Head of caudate nucleus (tissue), 42 donors: ENCODE measurements at regions not wholly inside any gene's neighbourhood (a gene's known extent, or its start where the extent isn't known, plus 50 kb on each side); places are given as distances from the start of the nearest gene placed in this dataset.
A peak's percentile ranks its signal among the peaks of the same experiment; 100 is the strongest.

Experiments used
- DNase-seq, 42 donors: peaks; one replicate each; pipeline versions ENCODE4 v3.0.0 to v3.0.0-alpha.2; 2020 to 2021; ENCODE audit warnings: mixed read lengths in 7 of 42
- intact Hi-C: fragments of 100-400 bp; cut with DNase I; formaldehyde crosslinking; loops from one replicate; pipeline ENCODE4 v1.15.0; 2022

DNA sequence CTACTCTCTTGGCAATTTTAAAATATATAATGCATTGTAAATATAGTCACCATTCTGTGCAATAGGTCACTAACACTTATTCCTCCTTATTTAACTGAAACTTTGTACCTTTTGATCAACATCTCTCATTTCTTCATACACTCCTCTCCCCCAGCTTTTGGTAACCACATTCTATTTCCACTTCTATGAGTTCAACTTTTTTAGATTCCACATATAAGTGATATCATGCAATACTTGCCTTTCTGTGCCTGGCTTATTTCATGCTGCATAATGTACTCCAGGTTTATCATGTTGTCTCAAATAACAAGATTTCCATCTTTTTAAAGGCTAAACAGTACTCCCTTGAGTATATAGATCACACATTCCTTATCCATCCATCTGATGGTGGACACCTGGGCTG, 188.8 kb downstream of the NXNL2 start:
- intact Hi-C loops = no loop called here
- no peak for DNase-seq

- intact Hi-C loops = no loop called here
- DNase-seq = no peak
Measured at GRCh38 chr9:88724331-88724730, 189.4 kb downstream of the NXNL2 start.

DNA sequence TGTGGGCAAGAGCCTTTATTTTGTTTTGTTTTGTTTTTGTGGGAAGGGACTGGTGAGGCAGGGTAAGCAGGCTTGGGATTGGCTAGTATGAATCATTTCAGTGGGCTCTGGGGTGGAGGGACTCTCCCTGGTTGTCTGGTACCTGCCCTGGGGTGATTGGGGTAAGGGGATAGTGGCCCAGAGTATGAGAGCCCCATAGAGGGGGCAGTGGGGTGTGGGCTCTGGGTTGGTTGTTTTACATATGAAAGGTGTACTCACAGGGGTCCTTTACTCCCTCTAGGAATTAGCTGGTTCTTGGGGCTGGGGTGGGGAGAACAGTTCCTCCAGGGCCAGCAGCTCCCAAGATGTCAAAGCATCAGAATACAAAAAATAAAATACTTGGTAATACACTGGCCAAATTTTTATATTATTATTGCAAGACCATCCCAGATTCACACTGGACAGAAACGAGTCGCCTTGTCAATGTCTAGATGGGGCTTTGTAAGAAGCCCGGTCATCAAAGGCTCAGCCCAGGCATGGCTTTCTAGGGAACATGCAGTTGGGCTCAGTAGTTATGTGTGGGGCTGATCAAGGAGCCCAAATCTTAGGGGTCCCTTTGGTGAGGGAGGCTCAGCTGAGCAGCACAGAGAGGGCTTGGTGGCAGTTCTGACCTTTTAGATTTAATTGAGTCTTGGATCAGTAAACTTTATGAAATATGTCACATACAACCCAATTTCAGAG, 190.5 kb downstream of the NXNL2 start:
- no peak for DNase-seq
- intact Hi-C loops = no loop called here

GRCh38 chr9:88726803-88727202, 191.8 kb downstream of the NXNL2 start:
- intact Hi-C loops = no loop called here
- no peak for DNase-seq

DNA sequence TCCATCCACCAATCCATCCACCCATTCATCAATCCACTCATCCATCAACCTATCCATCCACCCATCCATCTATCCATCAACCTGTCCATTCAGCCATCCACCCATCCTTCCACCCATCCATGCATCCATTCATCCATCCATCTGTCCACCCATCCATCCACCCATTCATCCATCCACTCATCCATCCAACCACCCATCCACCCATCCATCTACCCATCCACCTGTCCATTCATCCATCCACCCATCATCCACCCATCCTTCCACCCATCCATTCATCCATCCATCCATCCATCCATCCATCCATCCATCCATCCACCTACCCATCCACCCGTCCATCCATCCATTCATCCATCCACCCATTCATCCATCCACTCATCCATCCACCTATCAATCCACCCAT, 195.8 kb downstream of the NXNL2 start:
- DNase-seq = no peak
- intact Hi-C loops = no loop called here

DNA sequence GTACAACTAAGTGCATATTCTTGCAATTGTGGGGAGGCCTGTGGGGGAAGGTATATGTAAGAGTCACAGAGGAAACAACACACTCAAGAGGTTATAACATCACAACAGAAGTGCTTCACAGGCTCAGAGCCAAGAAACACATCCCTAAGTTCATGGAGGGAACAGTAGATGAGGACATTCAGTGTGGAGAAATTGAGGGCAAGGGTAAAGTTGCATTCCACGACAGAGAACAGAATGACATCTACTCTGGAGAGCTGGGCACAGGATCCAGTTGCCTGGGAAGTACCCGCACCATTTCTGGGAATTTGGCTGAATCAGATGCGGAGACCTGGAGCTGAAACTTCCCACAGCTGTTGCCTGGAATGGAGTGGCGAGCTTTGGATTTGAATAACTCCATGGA, 197.2 kb downstream of the NXNL2 start:
- DNase-seq = peak in 10 of 42 donors; percentile 11 to 58 (median 28)
- intact Hi-C loops = no loop called here

DNA sequence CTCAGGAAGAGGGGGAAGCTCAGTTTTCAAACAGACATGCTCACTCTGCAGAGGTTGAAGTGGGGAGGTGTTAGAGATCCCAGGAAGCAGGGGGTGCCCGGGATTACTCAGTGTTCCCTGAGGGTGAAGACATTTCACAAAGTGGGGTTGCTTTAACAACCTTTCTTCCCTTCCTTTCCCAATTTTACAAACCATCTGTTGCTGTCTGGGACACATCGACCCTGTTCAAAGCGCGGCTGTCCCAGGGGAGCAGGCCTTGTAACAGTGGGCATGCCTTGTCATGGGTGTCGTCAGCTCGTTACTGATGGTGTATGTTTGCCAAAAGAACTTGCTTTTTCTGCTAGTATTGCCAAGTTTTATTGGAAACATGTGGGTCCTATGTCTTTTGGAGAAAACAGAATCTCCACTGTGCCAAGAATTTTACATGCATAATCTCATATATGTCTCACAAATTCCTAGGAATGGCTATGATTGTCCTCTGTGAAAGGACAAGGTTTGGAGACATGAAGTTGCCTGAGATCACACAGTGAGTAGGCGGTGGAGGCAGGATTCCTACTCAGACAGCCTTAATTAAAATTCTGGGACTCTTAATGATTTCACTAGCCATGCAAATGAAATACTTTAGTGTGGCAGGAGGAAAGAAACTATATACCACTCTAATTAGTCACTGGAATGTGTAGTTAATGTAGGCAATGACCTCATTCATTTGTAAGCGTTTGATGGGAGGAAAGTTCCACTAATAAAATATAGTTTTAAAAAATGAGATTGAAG, 198.9 kb downstream of the NXNL2 start:
- DNase-seq = peak in 1 of 42 donors; percentile 20
- intact Hi-C loops = no loop called here

- no peak for DNase-seq
- intact Hi-C loops = no loop called here
Measured at GRCh38 chr9:88734527-88734926, 199.5 kb downstream of the NXNL2 start.

DNA sequence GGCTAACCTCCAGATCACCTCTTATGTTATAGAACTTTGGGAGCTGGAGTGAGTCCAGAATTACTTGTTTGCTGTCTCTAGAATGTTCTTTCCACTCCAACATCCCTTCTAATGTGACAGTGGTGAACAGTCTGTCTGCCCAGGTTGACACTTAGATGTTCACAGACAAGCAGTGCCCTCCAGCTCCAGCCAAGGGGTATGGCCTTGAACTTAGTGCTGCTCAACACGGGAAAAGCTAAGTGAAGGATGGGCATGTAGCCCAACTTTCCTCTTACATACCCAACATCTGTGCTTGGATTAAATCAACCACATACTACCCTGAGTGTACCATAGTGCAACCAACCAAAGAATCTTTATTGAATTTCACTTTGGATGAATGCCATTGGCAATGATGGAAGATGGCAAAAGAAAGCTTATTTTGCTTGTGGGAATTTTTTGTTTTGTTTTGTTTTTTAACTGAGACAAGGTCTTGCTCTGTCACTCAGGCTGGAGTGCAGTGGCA, 201.2 kb downstream of the NXNL2 start:
- DNase-seq = no peak
- intact Hi-C loops = no loop called here

GRCh38 chr9:88737031-88737430, 202.1 kb downstream of the NXNL2 start:
- intact Hi-C loops = no loop called here
- DNase-seq = no peak

DNA sequence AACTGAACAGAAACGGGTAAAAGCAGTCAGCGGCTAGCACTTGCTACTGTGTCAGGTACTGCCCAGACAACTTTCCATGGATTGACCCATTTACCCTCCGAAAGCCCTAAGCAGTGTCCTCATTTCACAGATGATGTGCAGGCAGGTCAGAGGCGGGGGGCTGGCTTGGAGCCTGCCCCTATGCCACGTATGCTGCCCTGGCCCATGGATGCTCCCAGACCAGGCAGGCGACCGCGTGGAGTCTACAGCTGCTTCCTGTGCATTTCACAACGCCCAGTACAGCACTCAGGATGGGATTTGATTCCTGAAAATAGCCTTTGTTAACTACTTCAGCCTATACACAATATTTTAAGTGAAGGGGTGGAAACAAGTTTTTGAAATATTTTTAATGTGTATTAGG, 202.9 kb downstream of the NXNL2 start:
- DNase-seq = no peak
- intact Hi-C loops = no loop called here

DNA sequence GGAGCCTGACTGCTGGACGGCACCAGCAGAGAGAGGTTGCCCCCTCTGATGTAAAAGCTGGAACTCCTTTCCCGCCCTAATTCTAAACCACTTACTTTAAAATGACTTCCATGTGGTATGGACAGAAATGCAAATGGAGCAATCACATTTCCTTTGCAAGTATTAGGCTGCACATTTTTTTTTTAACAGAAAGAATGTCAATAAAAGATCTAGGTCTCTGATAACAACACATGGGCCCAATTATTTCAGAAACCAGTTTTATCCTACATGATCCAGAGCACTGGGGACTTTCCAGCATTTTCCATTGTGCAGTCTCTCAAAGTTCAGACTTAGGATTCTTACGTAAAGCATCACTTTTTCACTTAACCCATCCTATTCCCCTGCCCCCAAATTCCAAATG, 203.7 kb downstream of the NXNL2 start:
- no peak for DNase-seq
- intact Hi-C loops = no loop called here

DNA sequence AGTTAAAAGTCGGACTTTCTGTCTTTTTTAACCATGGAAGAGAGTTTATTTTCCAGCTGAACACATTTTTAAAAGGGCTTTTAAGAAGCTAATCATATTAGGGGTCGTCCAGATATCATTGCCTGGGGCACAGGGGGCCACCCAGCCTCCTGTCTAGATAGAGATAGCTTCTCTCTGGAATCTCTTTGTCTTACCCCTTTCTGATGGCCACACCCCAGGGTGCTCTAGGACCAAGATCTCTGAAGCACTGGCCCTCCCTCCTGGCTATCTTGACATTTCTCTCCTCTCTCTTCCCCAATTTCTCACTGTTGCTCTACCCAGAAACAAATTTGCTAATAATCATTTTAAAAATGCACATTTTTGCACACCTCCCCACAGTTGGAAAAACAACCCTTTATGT, 204.4 kb downstream of the NXNL2 start:
- intact Hi-C loops = no loop called here

GRCh38 chr9:88740844-88741243, 205.9 kb downstream of the NXNL2 start:
- intact Hi-C loops = no loop called here
- DNase-seq = no peak

More for the DNA sequence above, 204.4 kb downstream of the NXNL2 start:
- DNase-seq = no peak

DNA sequence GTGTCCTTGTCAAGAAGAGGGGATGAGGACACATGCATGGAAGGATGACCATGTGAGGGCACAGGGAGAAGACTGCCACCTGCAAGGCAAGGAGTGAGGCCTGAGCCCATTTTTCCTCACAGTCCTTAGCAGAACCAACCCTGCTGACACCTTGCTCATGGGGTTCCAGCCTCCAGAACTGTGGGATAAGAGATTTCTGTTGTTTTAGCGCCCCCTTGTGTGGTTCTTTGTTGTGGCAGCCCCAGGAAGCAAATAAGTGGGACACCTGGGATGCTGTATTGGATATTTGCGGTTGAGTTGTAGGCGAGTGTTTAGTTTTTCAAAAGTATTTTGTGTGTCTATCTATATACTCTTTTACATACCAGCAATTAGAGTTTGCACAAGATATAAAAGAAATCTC, 206.4 kb downstream of the NXNL2 start:
- intact Hi-C loops = no loop called here

DNA sequence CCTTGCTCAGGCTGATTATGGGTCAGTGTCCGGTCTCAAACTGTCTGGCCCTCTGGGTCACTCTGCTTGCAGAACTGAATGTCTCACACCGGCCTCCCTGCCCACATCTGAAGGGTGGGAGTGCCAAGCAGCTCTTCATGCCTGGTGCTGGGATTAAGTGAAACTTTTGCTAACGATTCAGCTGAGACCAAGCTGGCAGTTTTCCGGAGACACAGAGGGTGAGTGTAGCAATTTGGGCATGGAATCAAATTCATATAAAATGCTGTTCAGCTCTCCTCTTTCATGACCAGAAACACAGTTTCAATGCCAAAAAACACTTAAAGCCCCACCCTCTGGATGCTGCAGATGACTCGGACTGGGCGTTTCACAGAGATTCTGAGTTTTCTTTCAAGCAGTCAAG, 207.5 kb downstream of the NXNL2 start:
- DNase-seq = peak in 4 of 42 donors; percentile 7 to 41 (median 10)
- intact Hi-C loops = no loop called here

More for the DNA sequence above, 206.4 kb downstream of the NXNL2 start:
- DNase-seq = no peak

DNA sequence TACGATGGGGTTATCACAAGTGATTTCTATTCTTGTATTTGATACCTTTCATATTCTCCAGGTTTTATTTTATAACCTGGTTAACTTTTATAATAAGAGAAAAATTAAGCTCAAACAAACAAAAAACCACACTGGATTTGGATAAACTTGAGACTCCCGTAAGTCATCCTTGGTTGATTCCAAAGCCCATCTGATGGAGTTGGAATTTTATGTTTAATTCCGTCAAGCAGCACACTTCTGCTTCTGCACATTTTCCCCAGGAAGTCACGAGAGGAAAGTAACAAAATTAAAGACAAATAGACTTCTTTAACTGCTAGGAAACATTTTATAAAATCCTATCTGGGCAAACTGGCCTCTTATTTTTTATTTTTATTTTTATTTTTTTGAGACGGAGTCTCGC, 207.9 kb downstream of the NXNL2 start:
- intact Hi-C loops = no loop called here

DNA sequence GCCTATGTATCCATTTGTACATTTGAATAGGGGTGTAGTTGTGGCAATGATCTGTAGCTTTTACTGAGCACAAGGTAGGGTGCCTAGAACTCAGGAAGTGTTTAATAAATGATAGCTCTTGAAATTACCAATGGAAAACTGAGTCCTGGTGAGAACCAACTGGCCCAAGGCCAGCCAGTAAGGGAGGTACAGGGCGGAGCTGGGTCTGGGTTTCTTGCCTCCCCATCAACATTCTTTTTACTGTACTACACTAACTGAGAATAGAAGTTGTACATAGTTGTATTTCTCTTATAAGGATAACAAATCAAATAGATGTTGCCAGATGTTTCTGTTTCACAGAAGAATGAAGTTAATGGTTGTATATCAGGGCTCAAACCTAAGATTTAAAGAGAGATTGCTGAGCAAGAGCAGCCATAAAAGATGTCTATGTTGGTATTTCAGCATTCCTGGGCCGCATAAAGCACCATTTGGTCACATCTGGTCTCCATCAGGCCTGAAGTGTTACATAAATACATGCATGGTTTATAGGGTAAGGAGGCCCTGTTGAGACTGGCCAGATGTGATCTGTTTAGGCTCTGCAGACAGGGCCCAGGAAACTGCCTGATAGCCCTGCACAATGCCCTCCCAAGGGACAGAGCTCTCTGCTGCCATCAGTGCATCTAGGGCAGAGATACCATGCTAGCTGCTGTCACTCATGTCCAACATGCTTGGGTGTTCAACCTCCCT, 210.5 kb downstream of the NXNL2 start:
- intact Hi-C loops = no loop called here
- DNase-seq = no peak

More for the DNA sequence above, 207.9 kb downstream of the NXNL2 start:
- no peak for DNase-seq

DNA sequence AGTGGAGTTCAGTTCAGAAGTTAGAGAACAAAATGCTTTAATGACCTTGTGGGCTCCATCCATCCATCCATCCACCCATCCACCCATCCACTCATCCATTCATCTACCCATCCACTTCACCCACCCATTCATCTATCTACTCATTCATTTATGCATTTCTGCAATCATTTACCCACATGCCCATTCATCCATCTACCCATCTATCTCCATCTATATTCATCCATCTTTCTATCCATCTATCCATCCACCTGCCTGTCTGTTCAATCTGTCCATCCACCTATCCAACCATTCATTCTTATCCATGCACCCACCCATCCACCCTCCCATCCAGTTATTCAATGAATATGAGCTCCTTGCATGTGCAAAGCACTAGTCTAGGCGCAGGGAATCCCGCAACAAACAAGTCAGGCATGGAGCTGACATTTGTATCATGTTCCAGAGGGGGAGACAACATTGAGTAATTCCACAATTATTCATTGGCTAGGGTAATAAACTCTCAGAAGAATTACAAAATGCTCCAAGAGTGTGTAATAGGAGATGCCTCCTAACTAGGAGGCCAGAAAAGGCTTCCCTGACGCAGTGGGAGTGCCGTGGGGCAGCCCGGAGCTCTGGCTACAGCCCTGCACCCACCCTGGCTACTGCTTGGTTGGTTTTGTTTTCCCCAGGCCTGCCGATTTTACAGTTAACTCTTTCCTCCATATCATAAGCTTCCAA, 211.2 kb downstream of the NXNL2 start:
- DNase-seq = peak in 1 of 42 donors; percentile 47
- intact Hi-C loops = no loop called here
